ENCODE measurements at regions not wholly inside any gene's neighbourhood (a gene's known extent, or its start where the extent isn't known, plus 50 kb on each side); places are given as distances from the start of the nearest gene placed in this dataset.

DNA sequence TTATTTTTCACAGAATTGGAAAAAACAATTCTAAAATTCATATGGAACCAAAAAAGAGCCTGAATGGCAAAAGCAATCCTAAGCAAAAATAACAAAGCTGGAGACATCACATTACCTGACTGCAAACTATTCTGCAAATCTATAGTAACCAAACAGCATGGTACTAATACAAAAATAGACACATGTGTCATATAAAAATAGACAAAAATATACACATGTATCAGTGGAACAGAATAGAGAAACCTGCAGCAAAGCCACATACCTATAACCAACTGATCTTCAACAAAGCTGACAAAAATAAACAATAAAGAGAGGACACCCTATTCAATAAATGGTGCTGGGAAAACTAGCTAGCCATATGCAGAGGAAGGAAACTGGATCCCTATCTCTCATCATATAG, 259.6 kb downstream of the IGSF11 start:
- TF ChIP-seq GATA3 (IDR thresholded peaks at IDR 0.05; ENCODE audit: low read depth, low read length), result no peak
- no peak for TF ChIP-seq GATA2 (IDR thresholded peaks at IDR 0.05; ENCODE audit: low read depth, low read length)

DNA sequence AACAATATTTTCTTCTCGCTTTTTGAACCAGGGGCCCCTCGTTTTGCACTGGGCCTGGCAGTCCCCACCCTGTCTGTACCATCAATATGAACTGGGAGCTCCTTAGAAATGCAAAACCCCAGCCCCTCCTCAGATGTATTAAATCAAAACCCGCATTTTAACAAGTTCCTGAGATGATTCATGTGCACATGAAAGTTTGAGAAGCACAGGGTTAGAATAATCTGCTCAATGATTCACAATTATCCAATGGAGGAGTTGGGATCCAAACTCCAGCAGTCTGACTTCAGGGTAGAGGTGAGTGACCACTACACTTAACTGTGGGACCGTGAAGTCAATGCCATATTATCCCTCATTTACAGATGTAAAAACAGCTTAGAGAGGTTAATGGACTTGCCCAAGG, 256.4 kb downstream of the IGSF11 start:
- TF ChIP-seq GATA2 (IDR thresholded peaks at IDR 0.05; ENCODE audit: low read depth, low read length), result no peak

DNA sequence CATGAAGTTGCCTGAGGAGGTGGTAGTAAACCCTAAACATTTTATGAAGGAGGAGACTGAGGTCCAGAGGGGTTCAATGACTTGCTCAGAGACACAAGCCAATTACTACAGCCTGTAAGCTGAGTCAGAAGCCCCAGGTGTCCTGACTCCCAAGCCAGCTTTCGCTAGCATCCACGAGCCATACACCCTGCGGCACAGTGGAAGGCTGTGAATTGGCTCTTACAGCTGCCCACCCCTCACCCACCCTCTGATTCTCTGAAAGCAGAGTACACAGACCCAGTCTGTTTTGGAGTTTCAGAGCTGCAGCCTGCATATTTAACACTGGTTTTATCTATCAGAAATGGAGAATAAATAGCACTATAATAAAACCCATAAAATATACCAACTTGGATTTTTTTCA, 253.4 kb downstream of the IGSF11 start:
- no peak for TF ChIP-seq GATA2 (IDR thresholded peaks at IDR 0.05; ENCODE audit: low read depth, low read length)
- TF ChIP-seq GATA3 (IDR thresholded peaks at IDR 0.05; ENCODE audit: low read depth, low read length), result no peak

DNA sequence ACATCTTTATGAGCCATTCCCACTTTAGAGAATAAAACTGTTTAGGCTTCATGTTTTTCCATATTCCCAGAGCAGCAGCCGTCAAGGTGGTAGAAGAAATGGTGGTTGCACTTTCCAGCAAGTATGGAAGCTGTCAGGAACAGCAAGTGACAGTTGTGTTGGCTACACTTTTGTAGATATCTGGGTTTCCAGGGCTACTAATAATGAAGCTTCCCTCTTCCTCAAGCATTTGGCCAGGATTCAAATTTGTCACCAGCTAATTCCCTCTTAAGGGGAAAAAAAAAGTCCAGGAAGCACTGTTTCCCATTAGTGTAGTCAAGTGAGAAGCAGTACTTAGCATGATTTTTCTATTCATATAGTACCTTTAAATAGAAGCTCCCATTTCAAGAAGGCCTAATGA, 252.8 kb downstream of the IGSF11 start:
- no peak for TF ChIP-seq GATA3 (IDR thresholded peaks at IDR 0.05; ENCODE audit: low read depth, low read length)
- TF ChIP-seq GATA2 (IDR thresholded peaks at IDR 0.05; ENCODE audit: low read depth, low read length), result no peak

DNA sequence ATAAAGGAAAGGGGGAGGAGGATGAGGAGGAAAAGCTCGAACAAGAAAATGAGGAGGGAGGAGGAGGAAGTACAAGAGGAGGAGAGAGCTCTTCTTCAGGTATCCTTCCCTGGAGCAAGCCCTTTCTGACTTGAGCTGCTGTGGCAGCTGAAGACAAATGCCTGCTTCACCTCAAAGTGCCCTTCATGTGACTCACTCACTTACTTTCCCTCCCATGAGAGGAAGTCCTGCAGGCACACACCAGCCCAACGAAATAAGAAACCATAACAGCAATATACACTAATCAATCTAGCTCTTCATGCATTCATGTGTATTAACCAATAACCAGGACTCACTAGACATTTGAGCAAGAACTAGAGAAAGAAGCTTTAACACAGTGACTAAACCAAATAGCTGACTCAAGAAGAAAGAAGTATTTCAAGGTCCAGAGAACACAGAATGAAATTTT, 251.9 kb downstream of the IGSF11 start:
- TF ChIP-seq GATA3 (IDR thresholded peaks at IDR 0.05; ENCODE audit: low read depth, low read length) (no peak), GATA2 (IDR thresholded peaks at IDR 0.05; ENCODE audit: low read depth, low read length) (no peak)

DNA sequence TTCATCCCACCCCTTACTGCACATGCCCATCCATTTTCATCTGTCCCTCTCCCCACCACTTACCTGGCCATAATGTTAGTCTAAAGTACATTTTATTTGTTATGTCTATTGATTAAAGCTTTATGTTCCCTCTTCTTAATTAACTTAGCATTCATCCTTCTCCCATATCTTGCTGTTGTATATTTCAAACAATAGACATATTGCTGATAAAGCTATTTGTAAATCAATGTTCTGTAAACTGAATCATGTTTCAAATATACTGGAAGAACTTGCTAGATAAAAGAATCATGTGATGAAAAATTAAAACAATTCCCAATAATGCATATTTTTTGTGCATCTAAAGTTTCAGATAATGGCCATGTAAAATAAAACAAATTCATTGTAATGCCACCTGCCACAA, 249.2 kb downstream of the IGSF11 start:
- TF ChIP-seq GATA3 (IDR thresholded peaks at IDR 0.05; ENCODE audit: low read depth, low read length) (no peak), GATA2 (IDR thresholded peaks at IDR 0.05; ENCODE audit: low read depth, low read length) (no peak)

DNA sequence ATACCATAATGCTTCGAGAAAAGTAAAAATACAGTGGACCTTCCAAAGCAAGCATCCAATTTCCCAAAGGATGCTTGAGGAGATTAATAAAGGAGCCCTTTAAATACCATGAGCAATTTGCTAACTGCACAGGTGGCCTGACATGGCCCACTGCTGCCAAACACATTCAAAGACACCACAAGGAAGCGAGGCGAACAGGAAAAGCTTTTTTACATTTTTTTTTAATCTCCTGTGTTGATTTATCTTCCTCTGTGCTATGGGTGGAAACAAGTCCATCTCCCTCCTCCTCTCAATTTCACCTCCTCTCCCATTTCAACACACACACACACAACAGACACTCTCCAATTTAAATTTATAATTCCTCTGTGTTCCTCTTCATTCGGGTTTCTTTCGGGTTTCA, 243.4 kb downstream of the IGSF11 start:
- TF ChIP-seq GATA3 (IDR thresholded peaks at IDR 0.05; ENCODE audit: low read depth, low read length), result no peak
- no peak for TF ChIP-seq GATA2 (IDR thresholded peaks at IDR 0.05; ENCODE audit: low read depth, low read length)

DNA sequence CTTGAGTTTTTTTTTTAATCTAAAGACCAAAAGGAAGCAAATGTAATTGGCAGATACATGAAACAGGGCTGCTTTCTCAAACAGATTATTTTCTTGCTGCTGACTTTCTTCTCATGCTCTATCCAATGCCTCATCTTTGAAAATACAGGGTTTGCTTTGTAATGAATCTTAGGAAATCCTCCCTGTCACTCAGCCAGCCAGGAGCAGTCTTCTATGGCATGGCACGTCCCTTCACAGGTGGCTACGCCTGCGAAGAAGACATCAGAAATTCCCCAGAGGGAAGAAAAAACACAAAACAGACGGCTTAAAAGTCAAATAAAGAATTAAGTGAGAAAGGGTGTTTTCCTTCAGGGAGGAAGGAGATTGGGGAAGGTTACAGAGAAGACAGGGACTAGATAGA, 242.5 kb downstream of the IGSF11 start:
- TF ChIP-seq GATA3 (IDR thresholded peaks at IDR 0.05; ENCODE audit: low read depth, low read length) (no peak), GATA2 (IDR thresholded peaks at IDR 0.05; ENCODE audit: low read depth, low read length) (no peak)

DNA sequence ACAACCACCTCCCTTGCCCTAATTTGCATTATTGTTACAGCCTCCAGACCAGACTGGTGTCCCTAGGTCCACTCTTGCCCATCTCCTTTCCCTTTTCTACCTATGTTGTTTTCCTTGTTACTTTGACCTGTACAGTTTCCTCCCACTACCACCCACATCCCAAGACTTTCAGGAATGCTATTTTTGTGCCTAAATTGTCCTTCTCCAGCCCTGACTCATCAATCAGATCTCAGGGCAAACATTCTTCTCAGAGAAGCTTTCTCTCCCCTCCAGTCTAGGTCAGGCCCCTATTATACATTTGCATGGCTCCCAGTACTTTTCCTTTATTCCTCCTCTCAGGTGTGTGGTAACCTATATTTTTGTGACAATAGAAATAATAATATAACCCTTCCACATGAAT, 241.5 kb downstream of the IGSF11 start:
- TF ChIP-seq GATA3 (IDR thresholded peaks at IDR 0.05; ENCODE audit: low read depth, low read length) (no peak), GATA2 (IDR thresholded peaks at IDR 0.05; ENCODE audit: low read depth, low read length) (no peak)

DNA sequence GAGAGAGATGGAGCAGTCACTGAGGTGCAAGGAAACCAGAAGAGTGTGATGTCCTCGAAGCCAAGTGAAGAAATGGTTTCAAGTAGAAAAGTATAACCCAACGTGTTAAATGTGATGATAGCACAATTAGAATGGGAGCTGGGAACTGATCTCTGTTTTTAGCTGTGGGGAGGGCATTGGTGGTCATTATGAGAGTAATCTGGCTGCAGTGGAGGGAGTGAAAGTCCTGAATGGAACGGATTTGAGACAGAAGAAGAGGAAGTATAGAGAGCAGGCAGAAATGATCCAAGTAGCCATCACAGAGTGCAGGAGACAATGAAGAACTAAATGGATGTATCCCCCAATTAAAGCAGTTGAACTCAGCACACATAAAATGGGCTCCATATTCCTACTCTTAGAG, 235.3 kb downstream of the IGSF11 start:
- TF ChIP-seq GATA3 (IDR thresholded peaks at IDR 0.05; ENCODE audit: low read depth, low read length) (no peak), GATA2 (IDR thresholded peaks at IDR 0.05; ENCODE audit: low read depth, low read length) (no peak)

DNA sequence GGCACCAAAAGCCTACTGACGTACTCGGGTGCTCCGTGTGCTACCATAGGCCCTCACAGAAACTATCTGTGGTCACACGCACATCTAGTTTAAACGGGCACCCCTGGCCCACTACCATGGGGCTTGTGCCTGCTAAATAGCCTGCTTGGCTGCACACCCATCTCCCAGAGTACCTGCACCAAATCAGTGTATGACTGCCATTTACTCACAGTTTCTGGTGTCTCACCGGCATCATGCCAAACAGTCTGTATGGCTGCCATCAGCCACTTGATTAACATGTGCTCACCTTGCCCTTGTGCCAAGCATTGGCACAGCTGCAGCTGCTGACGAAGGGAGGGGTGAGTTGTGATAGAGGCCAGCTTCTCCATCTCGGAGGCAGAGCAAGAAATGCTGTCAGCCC, 232.7 kb downstream of the IGSF11 start:
- TF ChIP-seq GATA3 (IDR thresholded peaks at IDR 0.05; ENCODE audit: low read depth, low read length) (no peak), GATA2 (IDR thresholded peaks at IDR 0.05; ENCODE audit: low read depth, low read length) (no peak)

DNA sequence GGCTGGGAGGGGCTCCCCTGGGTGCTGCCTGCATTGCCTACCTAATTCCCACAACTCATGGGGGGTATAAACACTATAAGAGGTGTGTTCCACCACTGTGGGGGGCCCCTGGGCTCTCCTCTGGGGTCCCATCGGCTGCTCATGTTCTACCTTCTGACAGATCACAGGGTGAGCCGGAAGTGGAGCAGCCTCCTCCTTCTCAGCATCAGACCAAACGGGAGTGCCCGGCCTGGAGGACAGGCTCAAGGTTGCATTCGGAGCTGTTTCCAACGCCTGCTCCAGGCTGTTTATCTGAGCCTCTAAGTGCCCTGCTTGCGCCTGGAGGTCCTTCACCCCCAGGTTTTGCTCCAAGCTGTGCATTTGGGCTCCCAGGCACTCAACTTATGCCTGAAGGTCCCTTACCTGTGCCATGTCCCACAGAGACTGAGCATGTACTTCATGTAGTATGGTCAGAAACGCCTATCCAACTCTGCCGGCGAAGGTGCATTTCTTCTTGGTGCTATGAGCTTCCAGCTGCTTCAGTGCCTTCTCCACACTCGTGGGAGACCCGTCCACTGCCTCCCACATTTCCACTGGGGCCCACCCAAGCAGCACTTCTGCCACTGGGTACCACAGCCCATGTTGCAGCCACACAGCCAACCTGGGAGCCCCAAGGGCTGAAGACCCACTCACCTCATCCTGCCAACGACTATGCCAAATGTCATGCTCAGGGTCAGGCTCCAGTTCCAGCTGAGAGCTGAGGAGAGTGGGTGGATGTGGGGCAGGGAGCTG, 232.1 kb downstream of the IGSF11 start:
- TF ChIP-seq GATA3 (IDR thresholded peaks at IDR 0.05; ENCODE audit: low read depth, low read length), result no peak
- no peak for TF ChIP-seq GATA2 (IDR thresholded peaks at IDR 0.05; ENCODE audit: low read depth, low read length)

DNA sequence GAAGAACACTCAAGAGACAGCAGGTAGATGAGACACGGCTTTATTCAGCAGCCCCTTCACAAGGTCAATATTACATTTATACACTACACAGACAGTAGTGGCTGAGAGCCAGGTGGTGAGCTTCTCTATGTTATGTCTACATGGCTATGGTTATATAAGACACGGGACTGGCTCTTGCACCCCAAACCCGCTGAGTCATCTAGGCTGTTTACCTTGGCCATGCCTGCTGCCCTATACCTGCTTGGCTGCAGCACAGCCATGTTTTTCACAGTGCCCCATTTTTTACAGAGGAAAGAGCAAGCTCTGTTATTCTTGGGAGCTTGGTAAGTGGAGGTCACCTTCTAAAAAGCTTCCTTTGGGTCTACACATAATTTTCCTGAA, 231.6 kb downstream of the IGSF11 start:
- TF ChIP-seq GATA3 (IDR thresholded peaks at IDR 0.05; ENCODE audit: low read depth, low read length), result no peak
- TF ChIP-seq GATA2 (IDR thresholded peaks at IDR 0.05; ENCODE audit: low read depth, low read length), result no peak

DNA sequence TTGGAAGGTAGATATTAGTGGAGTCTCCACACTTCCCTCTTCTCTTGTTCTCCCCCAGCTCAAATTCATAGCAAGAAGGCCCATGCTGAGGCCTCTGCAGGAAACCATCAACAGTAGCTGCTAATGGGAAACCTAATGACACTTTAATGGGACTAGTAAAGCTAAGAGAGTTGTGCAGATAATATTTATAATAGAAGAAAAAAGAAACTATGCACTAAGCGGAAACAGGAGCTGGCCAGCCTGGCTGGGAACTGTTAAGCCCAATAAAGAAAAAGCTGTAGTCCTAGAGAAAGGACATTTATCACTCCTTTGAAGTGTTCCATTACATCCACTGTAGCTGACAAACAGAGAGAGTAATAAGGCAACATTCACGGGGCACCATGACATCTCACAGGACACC, 229.6 kb downstream of the IGSF11 start:
- no peak for TF ChIP-seq GATA2 (IDR thresholded peaks at IDR 0.05; ENCODE audit: low read depth, low read length)
- no peak for TF ChIP-seq GATA3 (IDR thresholded peaks at IDR 0.05; ENCODE audit: low read depth, low read length)

DNA sequence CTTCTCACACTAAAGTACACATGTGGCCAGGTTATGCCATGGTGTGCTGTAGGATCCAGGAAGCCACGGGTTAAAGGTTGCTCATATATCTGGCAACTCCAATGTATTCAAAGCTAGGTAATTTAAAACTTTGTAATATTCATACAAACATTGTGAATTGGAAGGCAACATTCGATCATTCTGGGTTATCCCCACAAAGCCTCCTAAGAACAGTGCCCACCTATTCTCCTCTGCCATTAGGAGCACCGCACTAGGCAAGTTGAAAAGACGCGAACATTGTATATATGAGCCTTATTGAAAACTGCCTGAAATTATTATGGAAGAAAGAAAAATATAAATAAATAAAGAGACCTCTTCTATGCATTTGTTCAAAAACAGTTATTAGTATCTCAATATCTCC, 228.2 kb downstream of the IGSF11 start:
- TF ChIP-seq GATA2 (IDR thresholded peaks at IDR 0.05; ENCODE audit: low read depth, low read length), result no peak
- TF ChIP-seq GATA3 (IDR thresholded peaks at IDR 0.05; ENCODE audit: low read depth, low read length), result no peak

DNA sequence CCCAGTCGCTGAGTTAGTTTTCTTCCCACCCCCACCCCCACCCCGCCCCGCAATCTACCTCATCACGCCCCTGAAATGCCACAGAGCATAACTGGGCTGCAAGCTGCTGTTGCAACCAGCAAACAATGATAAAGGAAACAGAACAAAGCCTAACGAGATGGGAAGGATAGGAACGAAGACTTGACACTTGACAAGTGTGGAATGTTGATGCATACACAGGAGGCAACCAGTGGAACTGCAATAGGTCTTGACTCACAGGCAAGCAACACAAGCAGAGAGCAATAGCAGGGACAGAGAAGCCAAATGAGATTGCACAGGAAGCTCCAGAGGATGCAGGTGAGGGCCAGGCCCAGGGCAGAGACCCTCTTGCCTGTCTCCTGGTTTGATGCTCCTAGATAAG, 225.9 kb downstream of the IGSF11 start:
- TF ChIP-seq GATA3 (IDR thresholded peaks at IDR 0.05; ENCODE audit: low read depth, low read length) (no peak), GATA2 (IDR thresholded peaks at IDR 0.05; ENCODE audit: low read depth, low read length) (no peak)
